ENCODE measurements at regions not wholly inside any gene's neighbourhood (a gene's known extent, or its start where the extent isn't known, plus 50 kb on each side); places are given as distances from the start of the nearest gene placed in this dataset.

DNA sequence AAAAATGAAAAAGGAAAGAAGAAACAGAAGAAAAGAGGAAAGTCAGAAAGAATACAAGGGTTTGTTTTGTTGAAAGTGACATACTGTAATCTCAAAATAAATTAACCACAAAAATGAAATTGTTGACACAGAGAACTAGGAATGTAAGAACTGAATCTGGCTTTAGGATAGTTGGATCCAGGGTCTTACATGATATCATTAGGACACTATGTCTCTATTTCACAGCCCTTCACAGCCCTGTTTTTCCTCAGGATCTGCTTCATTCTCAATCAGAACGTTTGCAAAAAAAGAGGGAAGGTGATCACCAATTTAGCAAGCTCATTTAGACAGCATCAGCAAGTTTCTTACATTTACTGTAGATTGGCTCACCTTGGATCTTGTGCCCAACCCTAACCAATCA, 188.5 kb upstream of the NREP start:
- H3K79me2 ChIP-seq (ENCODE audit: insufficient read depth, low read length), result no peaks in the 10 kb centered on the region
- H3K4me3 Mint-ChIP-seq (ENCODE audit: unreplicated experiment), result no peak overlapping the region
- no peak overlapping the region for H3K4me2 ChIP-seq (ENCODE audit: low read length)

DNA sequence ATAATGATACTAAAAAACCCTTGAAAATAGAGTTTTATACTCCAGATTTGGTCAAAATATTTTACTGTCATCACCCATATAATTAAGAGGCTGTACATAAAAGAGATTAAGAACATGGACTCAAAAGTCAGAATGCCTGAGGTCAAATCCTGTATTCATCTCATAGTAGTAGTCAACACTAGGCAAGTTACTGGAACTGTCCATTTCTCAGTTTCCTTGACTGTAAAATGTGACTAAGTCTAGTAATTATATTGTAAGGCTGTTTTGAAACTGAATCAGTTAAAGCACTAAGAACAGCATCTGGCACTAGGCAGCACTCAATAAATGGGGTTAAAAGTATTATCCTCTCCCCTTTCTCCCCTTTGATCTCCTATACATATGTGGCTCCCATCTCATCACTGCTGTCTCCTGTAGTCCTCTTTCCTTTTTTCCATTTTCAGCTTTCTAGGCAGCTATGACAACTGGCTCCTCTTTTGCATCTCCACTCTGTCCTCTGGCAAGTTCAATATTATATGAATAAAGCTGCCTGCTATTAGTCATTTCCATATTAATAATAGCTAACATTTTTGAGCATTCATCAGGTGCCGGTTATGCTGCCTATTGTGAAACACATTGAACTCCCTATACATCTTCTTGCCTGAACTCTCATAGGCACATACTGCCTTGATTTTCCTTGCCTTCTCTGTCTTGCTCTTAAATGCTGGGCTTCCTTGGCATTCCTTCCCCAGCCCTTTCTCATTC, 185.8 kb upstream of the NREP start:
- no peak overlapping the region for H3K4me2 ChIP-seq (ENCODE audit: low read length)
- H3K36me3 Mint-ChIP-seq (ENCODE audit: low read depth, unreplicated experiment), result no peaks in the 10 kb centered on the region
- no peak overlapping the region for H3K27ac ChIP-seq (ENCODE audit: low read depth, low read length)
- peaks cover 2% of the 10 kb centered on the region for H3K9me3 Mint-ChIP-seq (ENCODE audit: unreplicated experiment)
- TF ChIP-seq EZH2 (IDR thresholded peaks at IDR 0.05; ENCODE audit: insufficient read depth, low read length), result no peak
- TF ChIP-seq, protein P1, sequence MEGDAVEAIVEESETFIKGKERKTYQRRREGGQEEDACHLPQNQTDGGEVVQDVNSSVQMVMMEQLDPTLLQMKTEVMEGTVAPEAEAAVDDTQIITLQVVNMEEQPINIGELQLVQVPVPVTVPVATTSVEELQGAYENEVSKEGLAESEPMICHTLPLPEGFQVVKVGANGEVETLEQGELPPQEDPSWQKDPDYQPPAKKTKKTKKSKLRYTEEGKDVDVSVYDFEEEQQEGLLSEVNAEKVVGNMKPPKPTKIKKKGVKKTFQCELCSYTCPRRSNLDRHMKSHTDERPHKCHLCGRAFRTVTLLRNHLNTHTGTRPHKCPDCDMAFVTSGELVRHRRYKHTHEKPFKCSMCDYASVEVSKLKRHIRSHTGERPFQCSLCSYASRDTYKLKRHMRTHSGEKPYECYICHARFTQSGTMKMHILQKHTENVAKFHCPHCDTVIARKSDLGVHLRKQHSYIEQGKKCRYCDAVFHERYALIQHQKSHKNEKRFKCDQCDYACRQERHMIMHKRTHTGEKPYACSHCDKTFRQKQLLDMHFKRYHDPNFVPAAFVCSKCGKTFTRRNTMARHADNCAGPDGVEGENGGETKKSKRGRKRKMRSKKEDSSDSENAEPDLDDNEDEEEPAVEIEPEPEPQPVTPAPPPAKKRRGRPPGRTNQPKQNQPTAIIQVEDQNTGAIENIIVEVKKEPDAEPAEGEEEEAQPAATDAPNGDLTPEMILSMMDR (IDR thresholded peaks at IDR 0.05; ENCODE audit: insufficient read depth, low read depth, low read length), result no peak
- DNase-seq (ENCODE audit: low read depth) (no peak), FAIRE-seq (peak; percentile 73)
- H4K20me1 ChIP-seq (ENCODE audit: insufficient read depth, low read length), result no peaks in the 10 kb centered on the region
- H3K4me3 Mint-ChIP-seq (ENCODE audit: unreplicated experiment), result no peak overlapping the region
- H2AFZ ChIP-seq (ENCODE audit: low read depth, low read length), result no peak overlapping the region
- no peaks in the 10 kb centered on the region for H3K9me3 ChIP-seq (ENCODE audit: insufficient read depth, low read depth, low read length)
- no peaks in the 10 kb centered on the region for H3K27me3 Mint-ChIP-seq (ENCODE audit: low read depth, unreplicated experiment)
- no peaks in the 10 kb centered on the region for H3K36me3 ChIP-seq (ENCODE audit: insufficient read depth, low read length)
- no peaks in the 10 kb centered on the region for H3K27me3 ChIP-seq (ENCODE audit: insufficient read depth, low read length)
- peaks cover 2% of the 10 kb centered on the region for H3K4me1 ChIP-seq (ENCODE audit: insufficient read depth, low read length)
- no peaks in the 10 kb centered on the region for H3K79me2 ChIP-seq (ENCODE audit: insufficient read depth, low read length)
- no peak overlapping the region for H3K27ac Mint-ChIP-seq (ENCODE audit: unreplicated experiment)
- H3K9ac ChIP-seq (ENCODE audit: low read length), result no peak overlapping the region
- H3K4me3 ChIP-seq (ENCODE audit: insufficient read depth, low read depth, low read length), result no peak overlapping the region
- H3K4me1 Mint-ChIP-seq (ENCODE audit: low read depth, unreplicated experiment), result peaks cover 7% of the 10 kb centered on the region

More for the DNA sequence above, 188.5 kb upstream of the NREP start:
- H3K36me3 ChIP-seq (ENCODE audit: insufficient read depth, low read length), result no peaks in the 10 kb centered on the region
- TF ChIP-seq, protein P1 (IDR thresholded peaks at IDR 0.05; ENCODE audit: insufficient read depth, low read depth, low read length), result no peak
- no peak for TF ChIP-seq EZH2 (IDR thresholded peaks at IDR 0.05; ENCODE audit: insufficient read depth, low read length)
- no peaks in the 10 kb centered on the region for H3K36me3 Mint-ChIP-seq (ENCODE audit: low read depth, unreplicated experiment)
- no peaks in the 10 kb centered on the region for H3K9me3 Mint-ChIP-seq (ENCODE audit: unreplicated experiment)
- no peak overlapping the region for H3K4me3 ChIP-seq (ENCODE audit: insufficient read depth, low read depth, low read length)
- H3K27ac ChIP-seq (ENCODE audit: low read depth, low read length), result no peak overlapping the region
- H3K27me3 ChIP-seq (ENCODE audit: insufficient read depth, low read length), result no peaks in the 10 kb centered on the region
- H3K9me3 ChIP-seq (ENCODE audit: insufficient read depth, low read depth, low read length), result no peaks in the 10 kb centered on the region
- FAIRE-seq, result peak; percentile 69
- H4K20me1 ChIP-seq (ENCODE audit: insufficient read depth, low read length), result no peaks in the 10 kb centered on the region
- peak overlapping the region; percentile 15 for H3K27ac Mint-ChIP-seq (ENCODE audit: unreplicated experiment)
- H3K9ac ChIP-seq (ENCODE audit: low read length), result no peak overlapping the region
- no peak overlapping the region for H2AFZ ChIP-seq (ENCODE audit: low read depth, low read length)
- H3K27me3 Mint-ChIP-seq (ENCODE audit: low read depth, unreplicated experiment), result no peaks in the 10 kb centered on the region
- H3K4me1 Mint-ChIP-seq (ENCODE audit: low read depth, unreplicated experiment), result peaks cover 22% of the 10 kb centered on the region
- peak; percentile 69 for DNase-seq (ENCODE audit: low read depth)
- H3K4me1 ChIP-seq (ENCODE audit: insufficient read depth, low read length), result peaks cover 14% of the 10 kb centered on the region

DNA sequence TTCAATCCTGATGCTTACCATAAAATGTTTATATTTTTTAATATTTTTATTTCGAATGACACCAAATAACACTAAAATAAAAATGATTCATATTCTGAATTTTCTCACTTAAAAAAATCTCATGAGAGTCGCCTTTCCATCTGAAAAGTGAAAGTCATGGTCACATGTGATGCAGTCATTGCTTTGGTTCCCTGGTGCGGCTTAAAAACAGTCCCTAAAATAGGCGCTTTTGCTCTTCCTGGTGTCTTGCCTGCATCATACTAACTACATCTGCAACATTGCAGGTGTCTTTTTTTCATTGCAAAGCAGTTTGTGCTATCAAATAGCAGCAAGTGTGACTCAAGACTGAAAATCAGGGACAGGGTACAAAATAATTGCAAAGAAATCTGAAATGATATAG, 185.2 kb upstream of the NREP start:
- Histone ChIP-seq H3K79me2 (ENCODE audit: insufficient read depth, low read length) (no peaks in the 10 kb centered on the region), H3K4me2 (ENCODE audit: low read length) (no peak overlapping the region), H3K27ac (ENCODE audit: low read depth, low read length) (no peak overlapping the region), H3K27me3 (ENCODE audit: insufficient read depth, low read length) (no peaks in the 10 kb centered on the region), H4K20me1 (ENCODE audit: insufficient read depth, low read length) (no peaks in the 10 kb centered on the region), H3K4me3 (ENCODE audit: insufficient read depth, low read depth, low read length) (no peak overlapping the region), H3K4me1 (ENCODE audit: insufficient read depth, low read length) (no peaks in the 10 kb centered on the region), H3K36me3 (ENCODE audit: insufficient read depth, low read length) (no peaks in the 10 kb centered on the region), H3K9ac (ENCODE audit: low read length) (no peak overlapping the region), H2AFZ (ENCODE audit: low read depth, low read length) (no peak overlapping the region), H3K9me3 (ENCODE audit: insufficient read depth, low read depth, low read length) (no peaks in the 10 kb centered on the region)
- no peaks in the 10 kb centered on the region for H3K36me3 Mint-ChIP-seq (ENCODE audit: low read depth, unreplicated experiment)
- H3K4me3 Mint-ChIP-seq (ENCODE audit: unreplicated experiment), result no peak overlapping the region
- FAIRE-seq, result no peak
- H3K4me1 Mint-ChIP-seq (ENCODE audit: low read depth, unreplicated experiment), result peaks cover 7% of the 10 kb centered on the region
- no peak overlapping the region for H3K27ac Mint-ChIP-seq (ENCODE audit: unreplicated experiment)
- TF ChIP-seq, protein P1 (IDR thresholded peaks at IDR 0.05; ENCODE audit: insufficient read depth, low read depth, low read length), result no peak
- no peaks in the 10 kb centered on the region for H3K27me3 Mint-ChIP-seq (ENCODE audit: low read depth, unreplicated experiment)
- peaks cover 3% of the 10 kb centered on the region for H3K9me3 Mint-ChIP-seq (ENCODE audit: unreplicated experiment)
- DNase-seq (ENCODE audit: low read depth), result no peak

Data from astrocyte (in vitro differentiated cells and primary cell).